HG02678 (cell line): ENCODE measurements at regions not wholly inside any gene's neighbourhood (a gene's known extent, or its start where the extent isn't known, plus 50 kb on each side); places are given as distances from the start of the nearest gene placed in this dataset.

Experiments
- ATAC-seq: cut with Tn5 transposase; IDR thresholded peaks from one replicate; pipeline ENCODE4 v1.9.1; 2021; ENCODE audit warnings: mild to moderate bottlenecking, moderate library complexity; ENCODE audit not compliant: unreplicated experiment

GRCh38 chr12:107462428-107463332 lies 222.9 kb upstream of the PWP1 start:
- no peak for ATAC-seq

DNA sequence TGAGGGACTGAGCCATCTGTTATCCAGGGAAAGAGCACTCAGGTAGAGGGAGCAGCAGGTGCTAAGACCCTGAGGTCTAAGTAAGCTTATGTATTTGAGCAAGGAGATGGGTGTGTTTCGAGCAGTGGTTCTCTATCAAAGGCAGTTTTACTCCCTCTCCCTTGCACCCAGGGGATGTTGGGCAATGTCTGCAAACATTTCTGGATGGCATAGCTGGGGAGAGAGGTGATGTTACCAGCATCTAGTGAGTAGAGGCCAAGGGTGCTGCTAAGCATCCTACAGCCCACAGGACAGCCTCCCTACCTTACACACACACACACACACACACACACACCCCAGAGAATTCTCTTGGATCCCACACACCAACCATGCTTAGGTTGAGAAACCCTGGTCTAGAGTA lies 221.0 kb upstream of the PWP1 start:
- no peak for ATAC-seq

GRCh38 chr12:107465625-107466024 lies 220.0 kb upstream of the PWP1 start:
- no peak for ATAC-seq

DNA sequence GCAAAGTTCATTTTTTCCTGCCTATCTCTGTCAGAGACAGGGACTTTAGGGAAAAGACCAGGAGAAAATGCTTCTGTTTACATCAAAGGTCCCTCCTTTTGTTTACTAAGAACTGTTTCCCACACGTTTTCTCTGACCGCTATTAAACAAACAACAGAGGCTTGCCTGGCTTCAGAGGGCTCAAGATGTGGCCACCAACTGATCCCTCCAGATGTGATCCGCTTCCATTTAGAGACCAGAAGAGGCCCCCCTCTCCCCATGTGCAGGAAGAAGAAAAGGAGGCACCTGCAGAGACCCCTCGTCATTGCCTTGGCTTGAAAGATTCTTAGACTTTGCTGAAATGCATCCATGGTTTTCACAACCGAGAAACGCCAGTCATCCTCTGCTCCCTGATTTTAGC lies 217.9 kb upstream of the PWP1 start:
- ATAC-seq = no peak

- no peak for ATAC-seq
Observed at GRCh38 chr12:107468182-107468581, 217.4 kb upstream of the PWP1 start.

- ATAC-seq = no peak
Observed at GRCh38 chr12:107469011-107469410, 216.6 kb upstream of the PWP1 start.

GRCh38 chr12:107470645-107471044 lies 215.0 kb upstream of the PWP1 start:
- ATAC-seq = no peak

- no peak for ATAC-seq
Observed at GRCh38 chr12:107472308-107472707, 213.3 kb upstream of the PWP1 start.

- ATAC-seq = no peak
Observed at GRCh38 chr12:107474099-107474498, 211.5 kb upstream of the PWP1 start.

DNA sequence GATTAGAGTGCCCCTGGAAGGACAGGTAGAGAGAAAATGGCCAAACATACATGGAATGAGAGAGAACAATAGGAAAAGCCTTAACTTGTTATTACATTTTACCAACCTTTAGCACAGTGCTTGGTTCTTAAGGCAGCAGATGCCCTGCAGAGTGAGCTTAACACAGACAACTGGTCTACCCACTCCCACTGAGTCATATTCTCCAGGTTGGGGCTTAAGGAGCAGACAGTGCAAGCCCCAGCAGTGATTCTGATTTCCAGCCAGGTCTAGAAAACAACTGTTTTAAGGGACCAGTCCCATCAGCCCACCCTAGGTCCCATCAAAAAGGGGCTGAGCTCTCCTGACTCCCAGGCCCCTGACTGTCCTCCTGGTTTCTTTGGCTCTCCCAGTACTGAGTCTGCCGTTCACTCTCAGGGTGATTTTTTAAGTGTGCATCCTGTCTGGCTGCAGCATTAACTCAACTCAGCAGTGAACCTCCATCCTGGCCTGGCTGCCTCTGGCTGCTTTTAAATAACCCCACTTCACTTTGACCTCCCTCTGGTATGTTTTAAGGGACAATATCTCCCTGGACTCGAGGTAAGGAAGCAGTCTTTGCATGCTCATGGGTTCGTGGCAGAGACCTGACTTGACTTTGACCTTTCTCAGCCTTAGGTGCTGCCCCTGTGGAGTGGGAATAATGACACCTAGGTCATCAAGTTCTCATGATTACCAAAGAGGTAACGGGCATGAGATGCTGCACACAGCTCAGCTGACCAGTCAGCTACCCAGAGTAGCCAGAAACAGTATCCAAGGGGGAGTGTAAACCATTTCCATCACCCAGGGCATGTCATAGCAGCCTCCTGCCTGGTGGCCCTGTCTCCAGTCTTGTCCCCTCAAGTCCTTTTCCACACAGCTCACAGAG lies 210.7 kb upstream of the PWP1 start:
- ATAC-seq = no peak

DNA sequence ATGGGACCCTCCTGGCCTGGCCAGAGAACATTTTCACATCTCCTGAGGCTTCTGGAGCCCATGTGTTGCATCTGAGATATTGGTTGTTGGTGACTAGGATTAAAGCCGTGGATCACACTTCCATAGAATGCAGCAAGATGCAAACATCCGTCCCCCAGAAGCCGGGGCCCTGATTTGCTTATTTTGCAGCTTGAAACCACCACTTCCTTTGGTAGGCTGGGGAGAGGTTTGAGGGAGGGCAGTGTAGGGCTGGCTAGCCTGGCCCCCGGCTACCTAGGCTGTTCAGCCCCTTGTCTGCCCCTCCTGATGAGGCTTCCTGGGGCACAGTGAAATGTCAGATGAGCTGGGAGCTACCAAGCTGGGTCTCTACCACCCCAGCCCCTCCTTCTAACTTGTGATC lies 209.7 kb upstream of the PWP1 start:
- ATAC-seq = no peak

DNA sequence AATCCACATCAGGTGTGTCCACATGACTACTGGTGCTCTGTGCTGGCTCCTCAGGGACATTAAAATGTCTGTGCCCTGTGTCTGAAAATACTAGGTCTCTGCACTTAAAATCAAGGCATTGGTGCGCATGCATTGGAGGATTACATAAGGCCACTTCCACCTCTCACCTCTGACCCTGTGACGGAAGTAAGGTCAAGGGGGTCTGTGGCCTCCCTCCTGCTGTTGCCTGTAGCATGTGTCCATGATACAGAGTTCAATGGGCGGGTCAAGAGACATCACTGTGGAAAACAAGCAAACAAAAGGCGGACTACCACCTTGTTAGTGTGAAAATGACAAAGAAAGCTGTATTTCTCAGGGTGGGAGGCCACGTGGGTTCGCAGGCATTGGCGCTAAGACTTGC lies 208.6 kb upstream of the PWP1 start:
- ATAC-seq = no peak

DNA sequence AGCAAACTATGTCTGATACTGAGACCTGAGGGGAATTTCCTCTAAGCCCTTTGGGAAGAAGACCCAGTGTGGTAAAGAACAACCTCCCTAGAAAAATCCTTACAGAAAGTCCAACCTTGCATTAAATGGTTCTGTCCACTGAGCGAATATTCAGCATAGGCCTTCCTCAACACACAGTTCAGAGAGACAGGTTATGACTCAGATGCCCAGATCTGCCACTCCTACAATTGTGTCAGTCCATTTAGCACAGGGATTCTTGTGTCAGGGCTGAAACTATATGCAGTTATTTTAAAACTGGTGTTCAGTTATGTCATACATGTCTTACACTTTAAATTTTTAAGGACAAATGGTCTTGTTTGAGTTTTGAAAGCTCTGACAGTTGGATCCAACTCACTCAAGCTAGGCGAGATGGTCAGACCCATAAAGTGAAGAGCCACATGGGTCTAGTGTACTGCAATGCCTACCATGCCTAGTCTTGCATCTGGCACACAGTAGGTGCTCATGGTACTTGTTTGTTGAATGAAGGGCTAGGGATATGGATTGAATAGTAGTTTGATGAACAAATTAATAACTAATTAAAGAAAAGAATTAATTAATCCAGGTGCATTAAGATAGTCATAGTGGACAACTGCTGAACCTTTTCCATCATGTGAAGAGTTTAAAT lies 207.5 kb upstream of the PWP1 start:
- no peak for ATAC-seq

DNA sequence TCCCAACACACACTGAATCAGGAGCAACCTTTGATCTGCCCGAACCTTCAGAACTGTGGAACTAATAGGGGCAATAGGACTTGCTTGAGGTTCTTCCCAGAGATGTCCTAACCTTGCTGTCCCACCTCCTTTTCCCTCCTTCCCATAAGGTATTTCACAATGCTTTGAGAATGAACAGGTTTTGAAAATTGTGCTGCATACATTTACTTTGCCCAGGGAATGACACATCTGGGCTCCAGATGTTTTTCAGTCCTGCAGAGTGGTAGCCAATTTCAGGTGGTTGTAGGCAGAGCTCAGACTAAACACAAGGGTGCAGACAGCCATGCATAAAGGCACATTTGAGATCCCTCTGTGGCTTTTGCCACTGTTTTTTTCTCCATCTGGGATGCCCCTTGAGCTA lies 206.7 kb upstream of the PWP1 start:
- no peak for ATAC-seq

GRCh38 chr12:107480836-107481608 lies 204.6 kb upstream of the PWP1 start:
- ATAC-seq = no peak

- no peak for ATAC-seq
Observed at GRCh38 chr12:107484230-107484629, 201.4 kb upstream of the PWP1 start.

GRCh38 chr12:107484941-107485340 lies 200.7 kb upstream of the PWP1 start:
- no peak for ATAC-seq

DNA sequence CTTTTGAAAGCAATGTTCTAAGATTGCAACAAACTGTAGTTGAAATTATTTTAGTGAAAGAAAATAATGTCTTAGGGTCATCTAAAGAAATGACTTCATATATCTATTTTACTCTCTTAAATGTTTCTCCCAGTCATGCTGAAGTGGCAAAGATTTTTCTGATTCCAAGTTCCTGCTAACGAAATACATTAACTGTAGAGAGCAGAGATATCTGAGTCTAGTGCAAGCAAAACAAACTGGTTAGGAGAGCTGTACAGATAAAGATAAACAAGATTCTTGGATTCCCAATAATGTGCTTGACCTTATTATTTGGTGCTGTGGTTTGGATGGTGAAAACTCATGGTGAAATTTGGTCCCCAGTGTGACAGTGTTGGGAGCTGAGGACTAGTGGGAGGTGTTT lies 199.9 kb upstream of the PWP1 start:
- no peak for ATAC-seq

DNA sequence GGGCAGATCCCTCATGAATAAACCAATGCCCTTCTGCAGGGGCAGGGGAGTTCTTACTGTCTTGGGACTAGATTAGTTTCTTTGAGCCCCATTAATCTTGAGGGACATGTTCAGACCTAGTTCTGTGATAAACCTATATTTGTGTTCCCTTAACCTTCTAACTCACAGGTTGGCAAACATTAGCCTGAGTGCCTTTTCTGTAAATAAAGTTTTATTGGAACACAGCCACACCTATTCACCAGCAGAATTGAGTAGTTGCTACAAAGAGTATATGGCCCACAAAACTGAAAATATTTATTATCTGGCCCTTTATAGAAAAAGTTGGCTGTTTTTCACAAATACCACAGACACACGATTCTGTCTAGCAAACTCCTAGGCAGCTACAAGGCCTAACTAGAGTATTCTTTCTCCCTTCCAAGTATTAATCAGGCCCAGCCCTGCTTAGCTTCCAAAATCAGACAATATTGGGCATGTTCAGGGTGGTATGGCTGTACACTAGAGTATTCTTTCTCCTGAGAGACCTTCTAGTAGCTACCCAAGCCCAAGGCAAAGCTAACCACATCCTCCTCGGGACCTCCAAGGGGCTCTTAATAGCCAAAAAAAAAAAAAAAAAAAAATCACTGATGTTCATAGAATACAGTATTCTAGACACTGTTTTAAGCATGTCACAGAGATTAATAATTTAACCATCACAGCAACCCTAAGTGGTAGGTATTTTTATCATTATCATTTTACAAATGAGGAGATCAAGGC lies 199.3 kb upstream of the PWP1 start:
- no peak for ATAC-seq
